HCT116 (cell line): ENCODE measurements at regions not wholly inside any gene's neighbourhood (a gene's known extent, or its start where the extent isn't known, plus 50 kb on each side); places are given as distances from the start of the nearest gene placed in this dataset.

Source experiments
- ATAC-seq: fragments of 200-7000 bp; cut with Tn5 transposase; 2 replicates; pipeline ENCODE4 v1.9.1; 2020; ENCODE audit warnings: mild to moderate bottlenecking, moderate library complexity
- BruUV-seq: library from RNA; stranded (reverse); fragments of 400-500 nt; replicated peaks from 2 replicates; lab custom pipeline; 2021; lab: Mats Ljungman, UMichigan
- CTCF ChIA-PET: fragments of 300-600 bp; sonication (Branson Sonifier 250); formaldehyde crosslinking; loops from one replicate; lab custom pipeline; 2021; ENCODE audit warnings: antibody characterized with exemption; lab: Charles Lee
- POLR2A ChIA-PET: fragments of 300-600, 350-600 bp; sonication (Branson Sonifier 250); formaldehyde crosslinking; loops from one replicate; lab custom pipeline; 2021; ENCODE audit warnings: antibody characterized with exemption; lab: Charles Lee
- RAD21 ChIA-PET, 2 experiments: fragments of 300-600 bp; sonication (Branson Sonifier 250); formaldehyde crosslinking; loops; one replicate each; lab custom pipeline; 2023; ENCODE audit warnings: low total read pairs in 2 of 2; ENCODE audit not compliant: uncharacterized antibody in 2 of 2, unreplicated experiment in 2 of 2, low non-redundant PET in 1 of 2; lab: Charles Lee
- DNase-seq: peaks from one replicate; pipeline ENCODE4 v3.0.0-alpha.2; 2010; ENCODE audit warnings: low read depth, low spot score
- H2AFZ ChIP-seq: fragments of 200-600 bp; shearing (Covaris generic), sonication (generic); 2 replicates; pipeline ENCODE4 v1.6.1; 2017; ENCODE audit warnings: low read depth, mixed run types, mixed read lengths, antibody characterized with exemption, low read length; ENCODE audit not compliant: poor library complexity, severe bottlenecking
- H3K27ac ChIP-seq: 2 replicates; pipeline ENCODE4 v1.5.1; 2012; ENCODE audit warnings: low read depth, low read length
- H3K27me3 ChIP-seq: fragments of 200-600 bp; sonication (generic); 2 replicates; pipeline ENCODE4 v1.6.1; 2016; ENCODE audit warnings: mixed run types, low read length, mixed read lengths; ENCODE audit not compliant: insufficient read depth
- H3K36me3 ChIP-seq, 2 experiments: fragments of 200-500 bp in 1 of 2; fragments of 200-600 bp in 1 of 2; sonication (Bioruptor generic) in 1 of 2; sonication (generic) in 1 of 2; 2 replicates each; pipeline versions ENCODE4 v1.5.1 to v1.6.1; 2014 to 2016; ENCODE audit warnings: low read length in 2 of 2, inconsistent platforms in 1 of 2, mixed read lengths in 1 of 2, mixed run types in 1 of 2; ENCODE audit not compliant: insufficient read depth in 2 of 2, control insufficient read depth in 1 of 2
- H3K4me1 ChIP-seq, 2 experiments: fragments of 200-600 bp in 1 of 2; sonication (generic) in 1 of 2; 2 replicates each; pipeline versions ENCODE4 v1.5.1 to v1.6.1; 2012 to 2017; ENCODE audit warnings: low read length in 2 of 2, inconsistent platforms in 1 of 2, mild to moderate bottlenecking in 1 of 2, mixed read lengths in 1 of 2, mixed run types in 1 of 2, moderate library complexity in 1 of 2; ENCODE audit not compliant: insufficient read depth in 2 of 2, control insufficient read depth in 1 of 2
- H3K4me2 ChIP-seq: fragments of 200-600 bp; sonication (generic); 2 replicates; pipeline ENCODE4 v1.6.1; 2017; ENCODE audit warnings: mixed run types, low read length, mixed read lengths
- H3K4me3 ChIP-seq, 2 experiments: fragments of 200-600 bp in 1 of 2; sonication (generic) in 1 of 2; replicated peaks in 1 of 2; 2 replicates each; pipeline ENCODE4 v1.5.1; 2011 to 2016; ENCODE audit warnings: low read length in 2 of 2, control low read depth in 1 of 2, low read depth in 1 of 2, mild to moderate bottlenecking in 1 of 2, mixed read lengths in 1 of 2, mixed run types in 1 of 2
- H3K79me2 ChIP-seq: fragments of 200-600 bp; sonication (generic); 2 replicates; pipeline ENCODE4 v1.6.1; 2017; ENCODE audit warnings: mild to moderate bottlenecking, mixed run types, low read length, moderate library complexity, mixed read lengths; ENCODE audit not compliant: insufficient read depth
- H3K9ac ChIP-seq: fragments of 200-600 bp; sonication (generic); 2 replicates; pipeline ENCODE4 v1.6.1; 2016; ENCODE audit warnings: low read length, mixed read lengths
- H3K9me2 ChIP-seq: fragments of 200-600 bp; sonication (generic), shearing (Covaris generic); 2 replicates; pipeline ENCODE4 v1.6.1; 2017; ENCODE audit warnings: mixed run types, mild to moderate bottlenecking, moderate library complexity; ENCODE audit not compliant: insufficient read depth
- H3K9me3 ChIP-seq, 2 experiments: fragments of 200-500 bp in 1 of 2; fragments of 200-600 bp in 1 of 2; sonication (Bioruptor generic) in 1 of 2; sonication (generic) in 1 of 2; 2 replicates each; pipeline ENCODE4 v1.6.1; 2014 to 2017; ENCODE audit warnings: low read length in 2 of 2, mixed read lengths in 2 of 2, inconsistent platforms in 1 of 2, low read depth in 1 of 2, mild to moderate bottlenecking in 1 of 2, mixed run types in 1 of 2, moderate library complexity in 1 of 2; ENCODE audit not compliant: control insufficient read depth in 1 of 2, insufficient read depth in 1 of 2
- H4K20me1 ChIP-seq: fragments of 200-600 bp; sonication (generic), shearing (Covaris generic); 2 replicates; pipeline ENCODE4 v1.6.1; 2017; ENCODE audit warnings: mixed run types, mild to moderate bottlenecking, moderate library complexity; ENCODE audit not compliant: insufficient read depth
- ATF3 ChIP-seq: IDR thresholded peaks from 2 replicates; pipeline ENCODE4 v1.6.1; 2012
- CBX3 ChIP-seq: IDR thresholded peaks from 2 replicates; pipeline ENCODE4 v1.6.1; 2012; ENCODE audit warnings: low read depth
- CEBPB ChIP-seq: IDR thresholded peaks from 2 replicates; pipeline ENCODE4 v1.6.1; 2012; ENCODE audit warnings: low read depth
- EGR1 ChIP-seq: IDR thresholded peaks from 2 replicates; pipeline ENCODE4 v1.6.1; 2012; ENCODE audit warnings: low read depth
- EZH2phosphoT487 ChIP-seq: fragments of 200-600 bp; IDR thresholded peaks from 2 replicates; pipeline ENCODE4 v1.6.1; 2018; ENCODE audit warnings: antibody characterized with exemption, borderline replicate concordance
- JUND ChIP-seq: IDR thresholded peaks from 2 replicates; pipeline ENCODE4 v1.6.1; 2012
- MAX ChIP-seq: IDR thresholded peaks from 2 replicates; pipeline ENCODE4 v1.6.1; 2012
- POLR2A ChIP-seq: IDR thresholded peaks from 2 replicates; pipeline ENCODE4 v1.7.0; 2011; ENCODE audit warnings: borderline replicate concordance; ENCODE audit not compliant: insufficient read depth, insufficient read length; ENCODE audit errors: extremely low read depth
- POLR2AphosphoS5 ChIP-seq: IDR thresholded peaks from 2 replicates; pipeline ENCODE4 v1.6.1; 2011; ENCODE audit warnings: mild to moderate bottlenecking, low read depth, low read length, moderate library complexity
- RAD21 ChIP-seq: IDR thresholded peaks from 2 replicates; pipeline ENCODE4 v1.6.1; 2012; ENCODE audit warnings: low read depth, mild to moderate bottlenecking
- REST ChIP-seq: IDR thresholded peaks from 2 replicates; pipeline ENCODE4 v1.6.1; 2012; ENCODE audit warnings: low read depth
- SIN3A ChIP-seq: IDR thresholded peaks from 2 replicates; pipeline ENCODE4 v1.6.1; 2012; ENCODE audit warnings: low read depth
- ZBTB33 ChIP-seq: IDR thresholded peaks from 2 replicates; pipeline ENCODE4 v1.6.1; 2011; ENCODE audit warnings: mild to moderate bottlenecking, low read length, moderate library complexity; ENCODE audit not compliant: insufficient replicate concordance; ENCODE audit errors: extremely low read depth
- ZFX ChIP-seq: fragments of 450-650 bp; IDR thresholded peaks from 2 replicates; pipeline ENCODE4 v1.6.1; 2017
- intact Hi-C: fragments of 100-400 bp; cut with micrococcal nuclease; formaldehyde crosslinking; loops from 2 replicates; pipeline ENCODE4 v1.10.0; 2022

GRCh38 chr7:1309996-1310395, 77.3 kb downstream of the UNCX start:
- H3K27me3 ChIP-seq, result no peaks in the 10 kb centered on the region
- H3K36me3 ChIP-seq, result no peaks in the 10 kb centered on the region
- no peak for TF ChIP-seq EZH2phosphoT487
- TF ChIP-seq ZBTB33, result no peak
- TF ChIP-seq MAX, result no peak
- TF ChIP-seq CBX3, result no peak
- TF ChIP-seq POLR2A, result no peak
- TF ChIP-seq RAD21, result no peak
- H3K9me2 ChIP-seq, result no peaks in the 10 kb centered on the region
- ChIA-PET POLR2A (no interaction called here), CTCF (no interaction called here), RAD21 (no interaction called here)
- H3K9ac ChIP-seq, result no peak overlapping the region
- BruUV-seq, result no TSS peak
- ATAC-seq, result no peak
- no peak overlapping the region for H3K27ac ChIP-seq
- no peaks in the 10 kb centered on the region for H4K20me1 ChIP-seq
- intact Hi-C loops, result no loop called here
- no peaks in the 10 kb centered on the region for H3K9me3 ChIP-seq
- H2AFZ ChIP-seq, result no peak overlapping the region
- H3K4me2 ChIP-seq, result no peak overlapping the region
- no peaks in the 10 kb centered on the region for H3K4me1 ChIP-seq
- DNase-seq, result no peak
- H3K4me3 ChIP-seq, result no peak overlapping the region
- no peaks in the 10 kb centered on the region for H3K79me2 ChIP-seq

- H3K79me2 ChIP-seq, result no peaks in the 10 kb centered on the region
- H3K4me3 ChIP-seq, result no peak overlapping the region
- ChIA-PET CTCF (no interaction called here), POLR2A (no interaction called here)
- no peak overlapping the region for H3K4me2 ChIP-seq
- TF ChIP-seq POLR2A, result no peak
- TF ChIP-seq POLR2AphosphoS5, result no peak
- TF ChIP-seq ATF3, result no peak
- no peak for TF ChIP-seq REST
- no peak for TF ChIP-seq EZH2phosphoT487
- TF ChIP-seq CEBPB, result no peak
- no peak for TF ChIP-seq JUND
- TF ChIP-seq ZBTB33, result no peak
- no peak for TF ChIP-seq EGR1
- no peak for TF ChIP-seq SIN3A
- TF ChIP-seq ZFX, result no peak
- TF ChIP-seq, all 23 proteins: peak for 0
- H3K27ac ChIP-seq, result no peak overlapping the region
- no peaks in the 10 kb centered on the region for H3K27me3 ChIP-seq
- RAD21 ChIA-PET, result no interaction called here
- H3K36me3 ChIP-seq, result no peaks in the 10 kb centered on the region
- intact Hi-C loops, result no loop called here
- H4K20me1 ChIP-seq, result no peaks in the 10 kb centered on the region
- H3K9me3 ChIP-seq, result no peaks in the 10 kb centered on the region
- ATAC-seq (no peak), DNase-seq (no peak)
- no peaks in the 10 kb centered on the region for H3K4me1 ChIP-seq
- H3K9me2 ChIP-seq, result no peaks in the 10 kb centered on the region
- no peak overlapping the region for H3K9ac ChIP-seq
- H2AFZ ChIP-seq, result no peak overlapping the region
- BruUV-seq, result no TSS peak
Measured at GRCh38 chr7:1310936-1311335, 78.3 kb downstream of the UNCX start.
